DMS53 (cell line): ENCODE measurements at regions not wholly inside any gene's neighbourhood (a gene's known extent, or its start where the extent isn't known, plus 50 kb on each side); places are given as distances from the start of the nearest gene placed in this dataset.

Experiments used
- DNase-seq: peaks from one replicate; lab custom pipeline; 2025; lab: John Stamatoyannopoulos, UW

GRCh38 chr2:45337481-45337880 is 273.6 kb downstream of the SRBD1 start:
- DNase-seq = no peak

- DNase-seq = no peak
Measured at GRCh38 chr2:45334205-45334604, 276.9 kb downstream of the SRBD1 start.

- DNase-seq = no peak
Measured at GRCh38 chr2:45332567-45332966, 278.5 kb downstream of the SRBD1 start.

- DNase-seq = no peak
Measured at GRCh38 chr2:45332094-45332493, 279.0 kb downstream of the SRBD1 start.

GRCh38 chr2:45331410-45331786 is 279.7 kb downstream of the SRBD1 start:
- DNase-seq = peak; percentile 75

GRCh38 chr2:45330637-45331409 is 280.2 kb downstream of the SRBD1 start:
- DNase-seq = peak; percentile 94

GRCh38 chr2:45330108-45330507 is 281.0 kb downstream of the SRBD1 start:
- peak; percentile 91 for DNase-seq

- DNase-seq = peak; percentile 93
Measured at GRCh38 chr2:45329045-45329677, 281.9 kb downstream of the SRBD1 start.

- peak; percentile 67 for DNase-seq
Measured at GRCh38 chr2:45328264-45328870, 282.7 kb downstream of the SRBD1 start.

- DNase-seq = peak; percentile 58
Measured at GRCh38 chr2:45323344-45323743, 287.7 kb downstream of the SRBD1 start.

GRCh38 chr2:45320956-45321355 is 290.1 kb downstream of the SRBD1 start:
- DNase-seq = no peak

GRCh38 chr2:45319683-45320455 is 291.2 kb downstream of the SRBD1 start:
- DNase-seq = no peak

- no peak for DNase-seq
Measured at GRCh38 chr2:45318686-45319085, 292.4 kb downstream of the SRBD1 start.

GRCh38 chr2:45316576-45317338 is 294.3 kb downstream of the SRBD1 start:
- no peak for DNase-seq

GRCh38 chr2:45315861-45316260 is 295.2 kb downstream of the SRBD1 start:
- DNase-seq = peak; percentile 20

GRCh38 chr2:45312275-45312674 is 298.8 kb downstream of the SRBD1 start:
- peak; percentile 90 for DNase-seq

GRCh38 chr2:45311559-45311958 is 299.5 kb downstream of the SRBD1 start:
- DNase-seq = peak; percentile 55

GRCh38 chr2:45307147-45307546 is 297.9 kb upstream of the SIX2 start:
- no peak for DNase-seq

- DNase-seq = no peak
Measured at GRCh38 chr2:45305599-45305998, 296.3 kb upstream of the SIX2 start.

- peak; percentile 19 for DNase-seq
Measured at GRCh38 chr2:45303417-45304202, 294.4 kb upstream of the SIX2 start.
